Activated CD4-positive, alpha-beta T cell treated with anti-CD3 and anti-CD28 coated beads for 48 hours (primary cell): ENCODE measurements at regions not wholly inside any gene's neighbourhood (a gene's known extent, or its start where the extent isn't known, plus 50 kb on each side); places are given as distances from the start of the nearest gene placed in this dataset.
"Not testable (repeated sequence)": the region's sequence is repeated elsewhere in the genome, so short reads cannot be mapped to it uniquely, and the experiment has no call there.

ENCODE experiments used
- DNase-seq: peaks from one replicate; pipeline ENCODE4 v3.0.0-alpha.2; 2020

GRCh38 chr4:81806485-81806884 lies 334.8 kb upstream of the RASGEF1B start:
- no peak for DNase-seq

GRCh38 chr4:81804849-81805248 lies 333.1 kb upstream of the RASGEF1B start:
- no peak for DNase-seq

GRCh38 chr4:81802285-81802846 lies 330.7 kb upstream of the RASGEF1B start:
- no peak for DNase-seq

GRCh38 chr4:81799371-81799770 lies 327.7 kb upstream of the RASGEF1B start:
- DNase-seq, result no peak

GRCh38 chr4:81796790-81797528 lies 325.3 kb upstream of the RASGEF1B start:
- DNase-seq, result no peak

- no peak for DNase-seq
Observed at GRCh38 chr4:81792521-81792920, 320.8 kb upstream of the RASGEF1B start.

- no peak for DNase-seq
Observed at GRCh38 chr4:81790477-81790876, 318.8 kb upstream of the RASGEF1B start.

GRCh38 chr4:81789741-81790399 lies 318.2 kb upstream of the RASGEF1B start:
- no peak for DNase-seq

GRCh38 chr4:81789158-81789557 lies 317.5 kb upstream of the RASGEF1B start:
- DNase-seq, result no peak

- DNase-seq, result no peak
Observed at GRCh38 chr4:81786766-81787165, 315.1 kb upstream of the RASGEF1B start.

- DNase-seq, result no peak
Observed at GRCh38 chr4:81786063-81786763, 314.5 kb upstream of the RASGEF1B start.

GRCh38 chr4:81785338-81785737 lies 313.6 kb upstream of the RASGEF1B start:
- DNase-seq, result no peak

GRCh38 chr4:81783558-81783957 lies 311.9 kb upstream of the RASGEF1B start:
- DNase-seq, result no peak

GRCh38 chr4:81781799-81782198 lies 310.1 kb upstream of the RASGEF1B start:
- DNase-seq, result no peak

GRCh38 chr4:81777718-81778117 lies 306.0 kb upstream of the RASGEF1B start:
- DNase-seq, result not testable (repeated sequence)

GRCh38 chr4:81776794-81777193 lies 305.1 kb upstream of the RASGEF1B start:
- no peak for DNase-seq

GRCh38 chr4:81773557-81773956 lies 301.9 kb upstream of the RASGEF1B start:
- no peak for DNase-seq

- no peak for DNase-seq
Observed at GRCh38 chr4:81771721-81772120, 300.0 kb upstream of the RASGEF1B start.

GRCh38 chr4:81769244-81769643 lies 297.5 kb upstream of the RASGEF1B start:
- DNase-seq, result no peak

GRCh38 chr4:81758574-81759264 lies 287.0 kb upstream of the RASGEF1B start:
- DNase-seq, result no peak

- DNase-seq, result no peak
Observed at GRCh38 chr4:81757691-81758090, 286.0 kb upstream of the RASGEF1B start.

GRCh38 chr4:81756973-81757372 lies 285.3 kb upstream of the RASGEF1B start:
- DNase-seq, result no peak

- no peak for DNase-seq
Observed at GRCh38 chr4:81756042-81756441, 284.3 kb upstream of the RASGEF1B start.
